NCI-H1694 (cell line): ENCODE measurements at regions not wholly inside any gene's neighbourhood (a gene's known extent, or its start where the extent isn't known, plus 50 kb on each side); places are given as distances from the start of the nearest gene placed in this dataset.

Experiments used
- DNase-seq: peaks from one replicate; lab custom pipeline; 2025; lab: John Stamatoyannopoulos, UW

GRCh38 chr2:140063356-140063755 is 1283.2 kb upstream of the NXPH2 start:
- no peak for DNase-seq

GRCh38 chr2:140061240-140061639 is 1281.0 kb upstream of the NXPH2 start:
- DNase-seq: no peak

GRCh38 chr2:140057928-140058327 is 1277.7 kb upstream of the NXPH2 start:
- no peak for DNase-seq

GRCh38 chr2:140041811-140042210 is 1261.6 kb upstream of the NXPH2 start:
- DNase-seq: no peak

- no peak for DNase-seq
These were observed 1261.0 kb upstream of the NXPH2 start for GRCh38 chr2:140041239-140041638.

GRCh38 chr2:140033638-140034037 is 1253.4 kb upstream of the NXPH2 start:
- DNase-seq: no peak

- no peak for DNase-seq
These were observed 1247.8 kb upstream of the NXPH2 start for GRCh38 chr2:140027966-140028365.

GRCh38 chr2:140027320-140027719 is 1247.1 kb upstream of the NXPH2 start:
- DNase-seq: no peak

GRCh38 chr2:140023291-140023690 is 1243.1 kb upstream of the NXPH2 start:
- DNase-seq: no peak

GRCh38 chr2:140018541-140018940 is 1238.4 kb upstream of the NXPH2 start:
- DNase-seq: no peak

GRCh38 chr2:140014204-140014546 is 1234.0 kb upstream of the NXPH2 start:
- DNase-seq: no peak

- DNase-seq: no peak
These were observed 1233.5 kb upstream of the NXPH2 start for GRCh38 chr2:140013545-140014203.

- no peak for DNase-seq
These were observed 1231.1 kb upstream of the NXPH2 start for GRCh38 chr2:140011287-140011686.

- DNase-seq: no peak
These were observed 1221.9 kb upstream of the NXPH2 start for GRCh38 chr2:140002110-140002509.

- DNase-seq: no peak
These were observed 1212.6 kb upstream of the NXPH2 start for GRCh38 chr2:139992711-139993345.

GRCh38 chr2:139992078-139992477 is 1211.9 kb upstream of the NXPH2 start:
- no peak for DNase-seq

GRCh38 chr2:139990646-139991335 is 1210.6 kb upstream of the NXPH2 start:
- DNase-seq: no peak

GRCh38 chr2:139969323-139969722 is 1189.1 kb upstream of the NXPH2 start:
- no peak for DNase-seq

- DNase-seq: no peak
These were observed 1188.4 kb upstream of the NXPH2 start for GRCh38 chr2:139968588-139968987.

- DNase-seq: no peak
These were observed 1187.5 kb upstream of the NXPH2 start for GRCh38 chr2:139967665-139968064.

GRCh38 chr2:139964721-139965440 is 1184.7 kb upstream of the NXPH2 start:
- no peak for DNase-seq

- no peak for DNase-seq
These were observed 1183.7 kb upstream of the NXPH2 start for GRCh38 chr2:139963863-139964355.
